GM18909 (cell line): ENCODE measurements at regions not wholly inside any gene's neighbourhood (a gene's known extent, or its start where the extent isn't known, plus 50 kb on each side); places are given as distances from the start of the nearest gene placed in this dataset.

Source experiments
- ATAC-seq: cut with Tn5 transposase; IDR thresholded peaks from one replicate; pipeline ENCODE4 v1.9.1; 2021; ENCODE audit warnings: mild to moderate bottlenecking; ENCODE audit not compliant: unreplicated experiment, poor library complexity

DNA sequence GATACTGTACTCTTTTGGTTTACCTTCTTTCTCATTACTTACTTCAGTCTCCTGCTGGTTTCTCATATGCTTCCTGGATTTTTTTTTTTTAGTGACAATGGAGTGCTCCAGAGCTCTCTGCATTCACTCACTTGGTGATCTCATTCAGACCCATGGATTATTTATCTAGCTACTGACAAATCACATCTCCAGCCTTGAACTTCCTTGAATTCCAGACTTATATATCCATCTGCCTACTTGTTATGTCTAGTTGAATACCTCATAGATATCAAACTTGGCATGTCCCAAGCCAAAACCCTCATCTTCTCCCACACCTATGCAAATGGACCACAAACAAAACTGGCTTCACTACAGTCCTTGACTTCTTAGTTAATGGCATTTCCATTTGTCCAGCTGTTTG, 234.7 kb upstream of the ZPLD1 start:
- no peak for ATAC-seq

- no peak for ATAC-seq
Measured at GRCh38 chr3:102200560-102200959, 234.3 kb upstream of the ZPLD1 start.

DNA sequence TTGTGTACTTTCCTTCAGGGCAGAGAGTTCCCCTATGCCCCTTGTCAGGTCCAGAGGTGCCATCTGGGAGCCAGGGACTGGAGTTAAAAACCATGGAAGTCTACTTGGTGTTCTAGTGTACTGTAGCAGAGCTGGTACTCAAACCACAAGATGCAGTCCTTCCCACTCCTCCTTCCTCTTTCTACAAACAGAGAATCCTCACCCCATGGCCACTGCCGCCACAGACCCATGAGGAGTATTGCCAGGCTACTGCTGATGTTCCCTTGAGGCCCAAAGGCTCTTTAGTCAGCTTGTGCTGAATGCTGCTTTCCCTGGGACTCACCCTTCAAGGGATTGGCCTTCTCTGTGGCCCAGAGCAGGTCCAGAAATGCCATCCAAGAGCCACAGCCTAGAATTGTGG, 229.2 kb upstream of the ZPLD1 start:
- ATAC-seq, result no peak

DNA sequence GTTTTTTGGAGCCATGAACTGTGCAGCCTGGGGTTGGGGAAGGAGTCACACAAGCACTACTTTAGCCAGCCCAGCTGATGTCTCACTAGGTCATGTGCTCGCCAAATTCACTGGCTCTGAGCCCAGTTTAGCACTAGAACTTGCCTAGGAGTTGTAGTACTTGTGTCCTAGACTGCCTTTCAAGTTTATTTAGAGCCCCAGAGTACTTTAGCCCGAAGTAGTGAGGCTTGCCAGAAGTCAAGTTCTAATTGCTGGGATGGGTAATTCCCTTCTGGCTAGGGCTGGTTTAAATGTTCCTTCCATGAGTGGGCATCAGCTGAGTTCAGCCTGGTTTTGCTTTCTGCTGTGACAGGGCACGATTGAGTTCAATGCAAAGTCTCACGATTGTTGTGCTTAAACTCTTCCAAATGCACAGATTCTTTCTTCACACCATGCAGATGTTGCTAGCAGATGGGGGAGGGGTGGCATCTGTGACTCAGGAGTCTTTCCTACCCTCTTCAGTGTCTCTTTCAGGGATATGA, 228.2 kb upstream of the ZPLD1 start:
- ATAC-seq, result no peak

GRCh38 chr3:102207151-102207571, 227.7 kb upstream of the ZPLD1 start:
- ATAC-seq, result no peak

DNA sequence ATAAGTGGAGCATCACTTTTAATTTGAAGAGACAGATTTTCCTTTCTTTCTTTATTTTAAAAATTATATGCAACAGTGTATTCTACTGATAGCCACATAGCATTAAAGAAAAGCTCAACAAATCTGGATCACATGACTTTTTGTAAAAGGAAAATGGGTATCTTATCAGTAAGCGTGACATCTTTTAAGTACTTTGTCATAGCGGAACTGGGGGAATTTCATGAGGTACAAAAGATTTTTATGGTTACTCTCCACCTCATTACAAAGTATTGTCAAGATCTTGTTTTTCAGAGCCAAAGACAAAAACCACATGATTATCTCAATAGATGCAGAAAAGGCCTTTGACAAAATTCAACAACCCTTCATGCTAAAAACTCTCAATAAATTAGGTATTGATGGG, 219.6 kb upstream of the ZPLD1 start:
- ATAC-seq, result no peak

GRCh38 chr3:102223132-102223531, 211.7 kb upstream of the ZPLD1 start:
- ATAC-seq, result no peak

DNA sequence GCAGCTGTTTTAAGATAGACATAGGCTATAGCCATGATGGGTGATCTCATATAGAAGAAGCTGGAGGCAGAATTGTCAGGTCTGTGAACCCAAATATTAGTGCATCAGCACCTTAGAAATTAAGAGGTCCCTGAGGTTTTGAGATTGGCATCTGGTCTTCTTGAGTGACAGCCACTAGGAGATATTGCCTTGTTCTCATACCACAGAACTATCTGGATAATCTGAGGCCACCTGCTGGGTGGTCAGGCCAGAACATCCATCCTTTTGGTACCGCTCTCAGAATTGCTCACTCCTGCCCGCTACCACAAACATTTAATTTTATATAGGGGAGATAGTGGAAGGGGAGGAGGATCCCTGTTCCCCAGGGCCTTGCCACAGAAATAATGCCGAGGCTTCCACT, 210.6 kb upstream of the ZPLD1 start:
- ATAC-seq, result peak; percentile 58

- no peak for ATAC-seq
Measured at GRCh38 chr3:102225005-102225404, 209.8 kb upstream of the ZPLD1 start.

GRCh38 chr3:102225407-102226132, 209.2 kb upstream of the ZPLD1 start:
- peak; percentile 64 for ATAC-seq

GRCh38 chr3:102226463-102226862, 208.4 kb upstream of the ZPLD1 start:
- ATAC-seq, result no peak

DNA sequence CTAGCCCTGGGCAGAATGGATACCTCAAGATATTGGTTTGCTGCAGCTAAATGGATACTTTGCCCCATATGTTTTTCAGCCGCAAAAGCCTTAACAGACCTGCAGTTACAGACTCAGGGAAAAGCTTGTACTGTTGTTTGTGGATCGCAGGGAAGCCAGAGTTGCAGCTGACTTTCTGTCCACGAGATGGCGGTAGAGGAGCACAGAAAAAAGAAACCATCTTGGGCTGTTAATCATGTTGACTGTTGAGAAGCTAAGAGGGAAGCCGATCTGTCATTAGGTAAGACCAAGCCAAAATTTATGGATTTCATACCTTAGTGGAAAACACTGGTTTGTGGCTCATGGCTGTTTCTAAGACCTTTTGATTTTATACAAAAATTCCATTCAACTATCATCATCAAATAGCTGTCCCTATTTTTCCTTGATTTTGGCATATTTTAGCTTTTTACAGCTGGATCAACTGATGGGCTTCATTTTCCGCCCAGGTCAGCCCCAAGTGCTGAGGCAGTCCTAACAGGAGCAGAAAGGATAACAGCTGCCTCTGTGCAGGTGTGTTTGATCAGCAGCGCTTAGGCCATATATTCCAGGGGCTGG, 205.7 kb upstream of the ZPLD1 start:
- ATAC-seq, result peak; percentile 53

- ATAC-seq, result no peak
Measured at GRCh38 chr3:102230057-102230456, 204.8 kb upstream of the ZPLD1 start.

GRCh38 chr3:102233881-102234280, 200.9 kb upstream of the ZPLD1 start:
- peak; percentile 97 for ATAC-seq

DNA sequence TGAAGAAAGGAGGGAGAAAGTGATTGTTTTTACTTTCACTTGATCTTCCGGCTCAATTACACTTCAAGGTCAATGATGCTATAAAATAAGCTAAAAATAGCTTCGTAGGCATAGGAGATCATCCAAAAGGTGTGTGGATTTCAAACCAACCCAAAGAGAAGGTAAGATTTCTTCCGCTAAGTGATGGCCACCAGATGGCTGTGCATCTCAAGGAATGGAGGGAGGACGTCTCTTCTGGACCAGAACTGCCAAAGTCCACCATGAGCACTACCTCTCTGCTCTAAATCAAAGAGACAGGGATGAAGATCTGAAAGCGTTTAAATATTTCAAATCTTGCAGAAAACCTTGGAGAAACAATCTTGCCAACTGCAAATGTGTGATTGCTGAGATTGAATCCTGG, 199.1 kb upstream of the ZPLD1 start:
- no peak for ATAC-seq

DNA sequence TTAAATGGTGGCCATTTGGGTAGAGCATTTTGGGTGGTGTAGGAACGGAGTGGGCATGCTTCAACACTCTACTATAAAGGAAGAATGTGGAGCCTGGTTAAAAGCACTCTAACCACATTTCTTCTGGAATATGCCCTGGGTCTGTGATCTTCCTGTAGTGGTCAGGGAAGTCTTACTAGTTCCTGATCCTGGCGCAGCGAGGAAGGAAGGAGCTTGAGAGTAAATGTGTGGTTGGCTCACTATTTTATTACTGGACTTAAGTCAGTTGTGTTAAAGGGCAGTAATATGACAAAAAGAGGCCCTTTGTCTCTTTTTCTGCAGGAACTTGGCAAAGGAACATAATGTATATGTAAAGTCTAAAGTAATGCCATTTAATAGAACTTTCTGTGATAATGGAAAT, 197.6 kb upstream of the ZPLD1 start:
- ATAC-seq, result no peak

GRCh38 chr3:102237838-102238237, 197.0 kb upstream of the ZPLD1 start:
- no peak for ATAC-seq

DNA sequence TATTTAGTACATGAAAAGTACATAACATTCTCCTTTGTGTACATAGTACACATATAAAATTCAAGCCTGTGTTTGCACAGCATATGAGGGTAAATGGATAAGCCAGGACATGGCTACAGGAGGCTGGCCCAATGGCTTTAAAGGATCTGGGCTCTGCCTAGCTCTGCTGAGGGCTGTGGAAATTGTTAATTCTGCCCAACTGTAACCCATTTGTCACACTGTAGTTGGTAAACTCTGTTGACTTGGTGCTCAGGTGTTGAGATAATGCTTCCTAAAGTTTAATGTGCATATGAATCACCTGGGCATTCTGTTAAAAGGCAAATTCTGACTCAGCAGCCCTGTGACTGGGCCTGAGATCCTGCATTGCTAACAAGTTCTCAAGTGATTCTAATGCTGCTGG, 196.5 kb upstream of the ZPLD1 start:
- ATAC-seq, result no peak

DNA sequence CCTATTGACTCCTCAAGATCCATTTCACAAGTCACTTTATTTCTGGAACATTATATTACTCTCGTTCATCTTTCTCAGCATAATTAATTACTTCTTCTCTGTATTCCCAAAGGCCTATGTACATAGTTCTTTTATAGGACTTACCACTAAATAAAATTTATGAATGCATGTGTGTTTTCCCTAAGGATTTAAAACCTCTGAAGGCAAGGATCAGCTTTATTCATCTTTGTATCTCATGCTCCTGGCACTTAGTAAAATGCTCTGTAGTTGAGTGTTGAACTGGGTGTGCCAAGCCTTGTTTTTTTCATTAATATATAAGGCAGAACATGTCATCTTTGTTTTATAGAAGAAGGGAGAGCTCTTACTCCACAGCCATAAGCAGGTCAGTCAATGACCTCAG, 194.1 kb upstream of the ZPLD1 start:
- ATAC-seq, result no peak

- no peak for ATAC-seq
Measured at GRCh38 chr3:102248981-102249705, 185.7 kb upstream of the ZPLD1 start.

GRCh38 chr3:102255736-102256135, 179.1 kb upstream of the ZPLD1 start:
- no peak for ATAC-seq
